Stimulated activated CD4-positive, alpha-beta T cell treated with anti-CD3 and anti-CD28 coated beads, Interleukin-1b, Interleukin-23, amount 100 ng/mL, for 4 hours (primary cell): ENCODE measurements at regions not wholly inside any gene's neighbourhood (a gene's known extent, or its start where the extent isn't known, plus 50 kb on each side); places are given as distances from the start of the nearest gene placed in this dataset.

Source experiments
- DNase-seq, 2 donors: peaks; one replicate each; pipeline ENCODE4 v3.0.0-alpha.2; 2020; ENCODE audit warnings: low read depth in 2 of 2

DNA sequence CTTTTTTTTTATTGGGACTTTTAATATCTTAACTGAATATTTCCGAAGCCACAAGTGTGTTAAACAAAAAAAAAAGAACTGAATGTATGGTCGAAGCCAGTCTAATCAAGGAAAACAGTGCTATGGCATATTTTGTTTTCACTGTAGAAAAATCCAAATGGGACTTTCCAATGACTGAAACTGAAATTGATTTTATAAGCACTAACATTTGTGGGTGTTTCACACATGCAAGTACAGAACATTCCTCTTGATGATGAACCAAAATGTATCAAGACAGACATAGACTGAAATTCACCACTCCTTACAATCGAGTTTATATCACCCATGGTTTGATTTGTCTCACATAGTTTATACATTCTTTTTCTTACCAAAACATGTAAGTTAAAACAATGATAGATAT, 1026.8 kb downstream of the CDH18 start:
- no peak for DNase-seq

DNA sequence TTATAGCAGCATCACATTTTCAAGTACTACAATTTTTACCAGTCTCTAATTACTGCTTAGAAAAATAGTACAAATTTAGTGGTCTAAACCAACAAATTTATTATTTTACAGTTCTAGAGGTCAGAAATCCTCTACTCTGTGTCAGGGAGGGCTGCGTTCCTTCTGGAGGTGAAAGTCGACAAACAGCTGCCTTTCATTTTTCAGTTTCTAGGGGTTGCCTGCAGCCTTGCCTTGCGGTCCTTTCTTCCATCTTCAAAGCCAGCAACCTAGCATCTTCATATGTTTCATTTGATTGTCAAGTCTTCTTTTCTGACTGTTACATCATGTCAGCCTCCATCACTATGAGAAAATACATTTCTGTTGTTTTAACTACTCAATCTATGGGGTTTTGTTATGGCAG, 1022.1 kb downstream of the CDH18 start:
- no peak for DNase-seq

DNA sequence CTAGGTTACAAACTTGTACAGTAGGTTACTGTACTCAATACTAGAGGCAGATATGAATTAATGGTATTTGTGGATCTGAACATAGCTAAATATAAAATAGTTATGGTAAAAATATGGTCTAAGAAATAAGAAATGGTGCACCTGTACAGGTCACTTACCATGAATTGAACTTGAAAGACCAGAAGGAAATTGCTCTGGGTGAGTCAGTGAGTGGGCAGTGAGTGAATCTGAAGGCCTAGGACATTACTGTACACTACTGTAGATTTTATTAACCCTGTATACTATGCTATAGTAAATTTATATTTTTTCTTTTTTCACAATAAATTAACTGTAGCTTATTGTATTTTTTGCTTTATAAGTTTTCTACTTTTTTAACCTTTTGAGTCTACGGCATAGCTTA, 1020.4 kb downstream of the CDH18 start:
- no peak for DNase-seq

DNA sequence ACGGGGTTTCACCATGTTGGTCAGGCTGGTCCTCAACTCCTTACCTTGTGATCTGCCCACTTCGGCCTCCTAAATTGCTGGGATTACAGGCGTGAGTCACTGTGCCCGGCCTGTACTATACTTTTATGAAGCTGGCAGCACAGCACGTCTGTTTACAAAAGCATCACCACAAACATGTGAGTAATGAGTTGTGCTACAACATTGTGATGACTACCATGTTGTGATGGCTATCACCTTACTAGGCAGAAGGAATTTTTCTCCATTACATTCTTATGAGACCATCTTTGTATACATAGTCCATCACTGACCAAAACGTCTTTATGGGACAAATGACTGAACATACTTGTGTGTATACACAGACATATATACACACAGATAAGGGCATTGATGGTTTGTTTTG, 1019.0 kb downstream of the CDH18 start:
- no peak for DNase-seq

DNA sequence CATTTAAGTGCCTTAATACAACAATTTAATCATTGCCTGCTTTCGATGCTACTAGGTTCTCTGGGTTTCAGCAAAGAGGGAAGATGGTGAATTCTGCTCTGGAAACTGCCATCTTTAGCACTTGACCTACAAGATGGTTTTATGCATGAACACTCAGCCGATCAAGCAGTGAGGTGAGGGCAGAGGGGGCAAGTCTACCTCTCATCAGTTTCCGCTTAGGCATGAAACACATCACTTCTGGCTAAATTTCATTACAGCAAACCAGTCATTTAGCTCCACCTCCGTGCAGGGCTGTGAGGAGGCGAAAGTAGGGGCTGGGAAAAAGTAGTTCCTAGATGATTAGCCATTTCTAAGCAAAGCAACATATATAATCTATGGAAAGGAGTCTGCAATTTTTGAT, 1018.0 kb downstream of the CDH18 start:
- DNase-seq: no peak

DNA sequence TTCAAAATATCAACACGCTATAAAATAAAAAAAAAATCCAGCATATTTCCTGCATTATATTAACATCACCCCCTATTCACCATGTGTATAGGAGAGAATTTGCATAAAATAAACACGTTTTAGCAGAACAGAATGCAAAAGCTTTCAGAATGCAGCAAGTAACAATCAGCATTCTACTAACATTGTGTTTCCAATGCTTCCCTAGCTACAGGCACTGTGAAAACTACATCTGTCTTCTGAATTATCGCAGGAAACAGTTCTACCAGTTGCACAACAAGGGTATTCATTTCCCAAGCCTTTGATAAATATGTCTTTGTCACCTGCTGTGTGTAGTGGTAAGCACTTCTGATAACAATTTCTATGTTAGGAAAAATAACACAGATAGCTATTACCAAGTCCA, 1015.8 kb downstream of the CDH18 start:
- no peak for DNase-seq

DNA sequence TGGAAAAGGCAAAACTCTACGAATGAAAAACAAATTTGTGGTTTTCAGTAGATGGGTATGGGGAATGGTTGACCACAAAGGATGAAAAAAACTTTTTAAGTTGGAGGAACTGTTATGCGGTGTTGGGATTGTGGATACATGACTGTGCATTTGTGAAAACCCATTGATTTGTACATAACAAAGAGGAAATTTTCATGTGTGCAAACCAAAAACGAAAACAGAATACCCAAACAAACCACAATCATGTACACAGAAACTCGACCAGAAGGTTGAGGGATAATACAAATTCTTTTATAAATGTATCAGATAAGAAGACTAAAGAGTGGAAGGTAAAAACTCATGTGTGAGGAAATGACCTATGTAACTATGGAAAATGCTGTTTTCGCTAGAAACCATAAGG, 1012.4 kb downstream of the CDH18 start:
- DNase-seq: no peak

DNA sequence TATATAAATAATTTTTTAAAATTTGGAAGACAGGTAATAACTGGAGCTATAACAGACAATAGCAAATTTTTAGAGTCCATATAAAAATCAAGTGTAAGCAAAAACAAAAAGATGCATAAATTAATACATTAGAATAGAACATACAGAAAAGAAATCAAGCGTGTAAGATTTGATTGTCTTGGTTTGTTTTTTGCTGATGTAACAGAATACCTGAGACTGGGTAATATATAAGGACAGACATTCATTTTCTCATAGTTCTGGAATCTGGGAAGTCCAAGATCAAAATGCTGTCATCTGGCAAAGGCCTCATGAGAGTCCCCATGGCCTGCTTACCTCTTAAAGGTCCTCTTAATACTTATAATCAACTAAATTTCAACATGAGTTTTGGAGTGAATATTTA, 1010.1 kb downstream of the CDH18 start:
- DNase-seq: no peak

DNA sequence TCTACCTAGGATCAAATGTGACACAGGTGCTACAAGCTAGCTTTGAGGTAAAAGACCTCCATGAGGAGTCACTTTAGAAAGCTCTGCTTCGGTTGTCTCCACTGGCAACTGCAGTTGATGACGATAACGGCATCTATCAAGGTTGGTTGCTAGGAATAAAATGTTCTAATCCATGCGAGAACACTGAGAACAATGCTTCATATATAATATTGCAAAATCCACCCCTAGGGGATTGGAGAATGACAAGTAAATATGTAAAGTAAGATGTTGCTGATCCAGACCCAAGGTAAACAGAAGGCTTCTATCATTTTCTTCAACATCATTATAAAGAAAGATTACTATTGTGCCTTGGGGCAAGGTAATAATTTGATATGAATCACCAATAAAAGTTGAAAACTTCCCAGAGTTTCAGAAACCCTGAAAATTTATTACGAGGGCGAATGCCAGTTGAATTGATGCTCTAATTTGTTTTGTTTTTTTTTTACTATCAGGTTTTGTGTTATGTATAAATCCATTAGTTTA, 1003.4 kb downstream of the CDH18 start:
- no peak for DNase-seq

DNA sequence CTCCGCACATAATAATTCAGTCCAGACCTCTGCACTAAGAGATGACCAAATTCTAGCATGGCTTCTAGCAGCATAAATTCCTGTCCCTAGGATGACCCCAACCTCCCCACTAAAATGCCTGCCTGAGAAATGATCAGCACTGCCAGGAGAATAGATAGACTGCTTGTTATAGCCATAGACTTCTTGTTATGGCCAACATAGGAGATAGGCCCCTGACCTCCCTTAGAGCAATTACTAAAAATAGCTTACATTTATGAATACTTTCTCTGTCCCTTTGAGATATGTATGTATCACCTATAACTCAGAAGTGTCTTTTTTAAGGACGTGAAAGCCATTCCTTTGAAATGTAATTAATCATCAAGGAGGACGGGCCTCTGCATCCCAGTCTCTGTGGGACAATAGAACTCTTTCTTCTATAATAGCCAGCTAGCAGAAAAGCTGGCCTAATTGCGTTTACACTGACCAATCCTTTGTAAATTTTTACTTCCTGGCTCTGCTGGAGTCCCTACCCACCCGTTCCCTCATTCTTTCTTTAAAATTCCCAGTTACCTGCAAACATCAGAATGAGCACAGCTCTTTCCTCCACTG, 1002.7 kb downstream of the CDH18 start:
- DNase-seq: no peak

DNA sequence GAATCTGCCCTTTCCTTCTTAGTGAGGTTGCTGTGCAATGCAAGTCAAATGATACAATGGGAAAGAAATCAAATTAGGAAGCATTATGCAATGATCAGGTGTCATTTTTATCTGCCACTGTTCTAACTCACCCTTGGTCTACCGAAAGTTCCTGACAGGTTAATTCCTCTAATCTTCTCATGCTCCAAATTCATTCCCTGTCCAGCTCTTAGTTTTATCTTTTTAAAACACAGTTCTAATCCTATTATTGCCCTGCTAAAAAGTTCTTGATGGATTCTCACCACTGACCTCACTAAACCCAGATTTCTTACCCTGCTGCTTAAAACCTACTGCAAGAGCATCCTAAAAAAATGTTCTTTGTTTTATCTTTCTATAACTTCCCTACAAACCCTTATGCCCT, 1000.9 kb downstream of the CDH18 start:
- DNase-seq: no peak

DNA sequence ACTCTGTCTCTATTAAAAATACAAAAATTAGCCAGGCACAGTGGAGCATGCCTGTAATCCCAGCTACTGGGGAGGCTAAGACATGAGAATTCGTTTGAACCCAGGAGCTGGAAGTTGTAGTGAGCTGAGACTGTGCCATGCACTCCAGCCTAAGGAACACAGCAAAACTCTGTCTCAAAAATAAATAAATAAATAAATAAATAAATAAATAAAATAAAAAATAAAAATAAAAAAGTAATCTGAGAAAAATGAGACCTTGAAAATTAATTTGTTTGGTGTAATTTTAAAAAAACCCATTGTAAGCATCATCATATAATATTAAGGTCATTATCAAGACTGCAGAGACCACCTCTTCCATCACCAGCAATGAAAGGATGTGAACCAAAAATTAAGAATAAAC, 997.1 kb downstream of the CDH18 start:
- no peak for DNase-seq

DNA sequence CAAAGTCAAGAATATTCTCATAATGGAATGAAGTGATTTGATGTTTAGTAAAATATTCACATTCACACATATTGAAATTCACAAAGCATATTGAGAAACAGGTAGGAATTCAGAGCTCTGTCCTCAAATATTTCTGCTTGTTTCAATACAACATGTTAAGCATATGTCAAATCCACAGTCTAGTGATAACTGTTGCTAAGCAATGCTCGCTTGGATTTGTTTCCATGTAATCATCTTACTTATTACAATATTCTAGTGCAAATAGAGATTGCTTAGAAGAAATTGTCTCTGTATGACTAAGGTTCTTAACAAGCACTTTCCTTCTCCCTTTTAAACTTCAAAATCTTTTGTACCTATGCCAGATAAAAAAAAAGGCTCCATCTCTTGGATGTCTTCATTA, 995.7 kb downstream of the CDH18 start:
- no peak for DNase-seq

DNA sequence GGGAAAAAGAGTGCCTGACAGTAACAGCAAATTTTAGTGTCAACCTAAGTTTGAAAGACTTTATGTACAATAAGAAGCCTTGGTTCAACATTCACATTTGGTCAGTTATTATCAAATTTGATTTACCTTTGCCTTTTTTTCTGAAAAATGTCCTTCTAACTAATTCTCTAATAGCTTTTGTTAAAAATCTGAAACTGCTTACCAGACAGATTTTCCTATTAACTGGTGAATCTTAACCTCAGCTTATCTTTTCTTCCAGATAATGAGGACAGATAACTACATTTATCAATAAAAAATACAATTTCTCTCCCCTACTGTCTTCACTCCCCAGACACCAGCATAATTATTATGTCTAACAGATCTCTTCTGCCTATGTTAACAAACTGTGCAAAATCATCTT, 988.5 kb downstream of the CDH18 start:
- DNase-seq: no peak

DNA sequence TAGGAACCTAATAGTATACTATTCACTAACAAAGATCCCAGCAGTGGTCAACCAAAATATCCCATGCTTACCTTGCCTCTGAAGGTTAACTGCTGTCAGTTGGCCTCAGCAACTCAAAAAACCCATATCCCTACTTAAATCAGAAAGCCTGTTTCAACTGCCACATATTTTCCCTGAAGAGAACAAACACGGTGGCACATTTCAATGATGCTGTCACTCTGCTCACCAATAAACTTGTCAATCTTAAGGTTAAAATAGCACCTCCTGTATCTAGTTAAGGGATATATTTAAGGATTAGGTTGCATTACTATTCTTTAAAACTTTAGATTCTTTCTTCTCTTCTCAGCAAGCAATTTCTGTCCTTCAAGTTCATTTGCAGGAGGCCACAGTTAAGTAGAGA, 986.9 kb downstream of the CDH18 start:
- no peak for DNase-seq

DNA sequence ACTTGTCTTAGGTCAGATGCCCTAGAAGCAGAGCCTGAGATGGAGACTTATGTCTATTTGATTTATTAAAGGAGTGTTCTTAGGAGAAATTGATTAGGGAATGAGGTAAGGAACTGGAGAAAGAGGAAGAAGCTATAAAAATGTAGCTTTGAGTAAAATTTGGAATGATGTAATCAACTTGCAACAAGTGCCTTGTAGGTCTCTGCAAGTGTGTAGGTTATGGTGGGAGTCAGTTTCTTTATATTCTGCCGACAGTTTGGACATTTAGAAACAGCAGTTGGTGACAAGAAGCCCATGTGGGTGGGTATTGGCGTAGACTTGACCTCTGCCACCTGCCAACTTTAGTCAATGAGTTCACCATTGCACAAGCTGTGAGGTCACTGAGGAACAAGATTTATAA, 986.5 kb downstream of the CDH18 start:
- DNase-seq: no peak

DNA sequence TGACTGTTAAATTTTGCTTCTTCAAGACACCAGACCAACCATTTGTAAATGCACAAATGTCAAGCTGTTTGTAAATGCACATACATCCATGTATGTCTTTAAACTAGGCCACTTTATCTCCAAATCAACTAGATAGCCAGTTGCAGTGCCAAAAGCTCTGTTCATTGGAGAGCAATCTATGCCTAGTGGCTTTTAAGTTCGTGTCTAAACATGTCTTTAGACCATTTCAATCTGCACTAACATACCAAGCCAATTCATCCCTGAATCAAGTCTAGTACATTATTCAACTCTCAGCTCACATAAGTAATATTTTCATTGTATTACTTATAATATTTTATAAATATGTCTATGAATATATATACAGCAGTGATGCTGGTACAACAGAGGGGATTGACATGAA, 985.9 kb downstream of the CDH18 start:
- no peak for DNase-seq

DNA sequence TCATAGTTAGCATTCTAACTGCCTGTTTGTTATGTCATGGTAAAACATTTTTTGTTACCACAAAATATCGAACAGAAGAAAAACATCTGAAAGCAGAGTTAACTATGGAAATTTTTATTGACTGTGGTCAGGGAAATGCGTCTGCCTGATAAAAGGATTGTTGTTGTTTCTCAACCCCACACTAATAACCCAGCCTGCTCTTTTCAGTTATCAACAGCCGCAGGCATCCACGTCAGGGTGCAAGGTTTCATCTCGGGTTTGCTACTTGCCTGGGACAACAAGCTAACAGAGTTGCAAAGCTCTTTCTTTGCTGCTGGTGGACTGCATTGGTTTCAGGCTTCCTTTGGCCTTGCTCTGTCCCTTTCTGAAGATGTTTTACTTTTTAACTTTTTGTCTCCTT, 969.2 kb downstream of the CDH18 start:
- no peak for DNase-seq

DNA sequence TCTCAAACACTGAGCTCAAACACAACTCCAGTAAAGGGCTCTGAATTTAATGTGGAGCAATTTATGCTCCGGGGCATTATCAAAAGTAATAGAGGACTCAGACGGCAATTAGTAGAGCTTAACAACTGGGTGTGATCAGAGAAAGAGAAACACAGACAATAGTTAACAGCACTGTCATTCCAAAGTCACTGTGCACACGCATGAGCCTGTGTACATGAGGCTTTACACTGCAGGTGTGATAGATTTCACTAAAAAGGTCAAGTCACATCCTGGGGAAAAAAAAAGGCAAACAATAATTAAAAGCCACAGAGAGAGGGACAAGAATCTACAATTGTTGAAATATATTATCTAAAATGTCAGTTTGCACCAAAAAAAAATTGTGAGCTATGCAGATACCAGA, 956.5 kb downstream of the CDH18 start:
- DNase-seq: no peak

DNA sequence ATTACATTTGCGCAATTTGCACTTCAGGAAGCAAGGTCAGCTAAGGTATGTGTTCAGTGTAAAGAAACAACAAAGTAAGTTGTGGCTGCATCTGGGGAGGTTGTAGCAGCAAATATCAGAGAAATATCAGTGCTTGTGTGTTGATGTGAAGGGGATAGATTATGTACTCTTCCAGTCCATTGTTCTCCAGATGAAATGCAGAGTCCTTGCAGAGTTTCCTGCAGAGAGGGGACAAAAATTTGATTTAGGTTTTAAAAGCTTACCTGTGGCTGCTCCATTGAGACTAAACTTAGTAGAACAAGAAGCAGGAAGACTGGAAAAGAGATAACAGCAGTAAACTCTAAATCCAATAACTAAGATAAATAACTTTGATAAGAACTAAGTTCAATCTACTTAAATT, 952.2 kb downstream of the CDH18 start:
- no peak for DNase-seq

DNA sequence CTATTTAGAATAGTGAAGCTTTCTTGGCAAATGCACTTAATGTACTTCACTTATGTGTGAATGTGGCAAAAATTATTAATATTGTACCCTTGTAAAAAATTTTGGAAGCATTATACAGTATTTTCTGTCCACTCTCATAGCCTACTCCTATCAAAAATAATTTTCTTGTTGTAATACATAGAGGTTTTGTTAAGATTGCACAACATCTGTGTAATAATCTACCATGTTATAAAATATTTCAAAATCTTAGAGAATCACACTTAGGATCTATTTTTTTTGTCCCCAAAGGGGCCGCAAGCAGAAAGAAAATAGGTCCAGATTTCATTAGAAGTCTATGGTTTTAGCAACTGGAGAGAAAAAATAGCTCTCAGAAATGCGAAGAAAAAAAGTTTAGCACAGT, 945.9 kb downstream of the CDH18 start:
- no peak for DNase-seq

DNA sequence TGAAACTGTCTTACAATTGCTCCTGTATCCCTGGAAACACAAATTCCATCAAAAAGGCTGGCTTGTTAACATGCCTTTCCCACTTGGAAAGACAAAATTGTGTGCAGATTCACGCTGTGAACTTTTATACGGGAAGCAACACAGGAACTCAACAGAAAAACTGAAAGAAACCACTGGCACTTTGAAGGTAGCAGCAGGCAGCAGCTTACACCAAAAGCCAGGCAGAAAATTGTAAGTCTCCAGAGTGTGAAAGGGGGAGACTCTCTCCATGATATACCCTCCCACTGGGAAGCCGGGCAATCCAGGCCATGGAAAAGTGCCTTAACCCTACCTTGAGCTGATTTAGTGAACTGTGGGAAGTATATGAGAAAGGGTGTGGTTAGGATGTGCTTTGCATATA, 943.7 kb downstream of the CDH18 start:
- DNase-seq: no peak

DNA sequence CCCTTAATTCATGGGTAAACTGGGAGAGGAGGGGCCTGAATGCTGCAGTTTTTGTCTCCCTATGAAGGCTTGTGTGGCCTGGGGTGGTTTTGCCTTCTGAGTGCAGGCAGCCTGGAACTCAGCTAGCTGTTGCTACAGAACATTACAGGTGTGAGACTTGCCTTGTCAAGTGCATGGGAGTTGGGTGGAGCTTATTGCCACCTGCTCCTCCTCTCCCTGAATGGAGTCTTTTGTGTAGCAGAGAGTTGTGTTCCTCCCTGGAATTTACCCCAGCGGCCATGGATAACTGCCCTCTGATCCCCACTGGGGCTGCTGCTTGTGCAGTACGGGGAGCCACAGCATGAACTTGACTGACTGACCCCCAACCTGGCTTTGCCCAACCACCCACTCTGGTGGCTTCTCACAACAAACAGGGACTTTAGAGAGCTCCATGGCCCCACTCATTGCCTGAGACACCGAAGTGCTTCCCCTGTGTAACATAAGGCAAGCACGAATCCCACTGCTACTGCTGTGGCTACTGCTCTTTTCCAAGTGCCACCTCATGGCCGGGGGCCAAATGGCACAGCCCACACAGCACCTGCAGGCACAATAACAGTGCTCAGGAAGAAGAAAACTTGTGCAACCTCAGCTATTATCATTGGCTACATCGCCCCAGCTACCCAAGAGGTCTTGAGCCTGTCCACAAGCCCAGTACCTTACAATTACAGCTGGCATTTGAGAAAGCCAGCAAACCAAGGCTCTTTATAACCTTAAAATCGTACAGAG, 942.9 kb downstream of the CDH18 start:
- no peak for DNase-seq

DNA sequence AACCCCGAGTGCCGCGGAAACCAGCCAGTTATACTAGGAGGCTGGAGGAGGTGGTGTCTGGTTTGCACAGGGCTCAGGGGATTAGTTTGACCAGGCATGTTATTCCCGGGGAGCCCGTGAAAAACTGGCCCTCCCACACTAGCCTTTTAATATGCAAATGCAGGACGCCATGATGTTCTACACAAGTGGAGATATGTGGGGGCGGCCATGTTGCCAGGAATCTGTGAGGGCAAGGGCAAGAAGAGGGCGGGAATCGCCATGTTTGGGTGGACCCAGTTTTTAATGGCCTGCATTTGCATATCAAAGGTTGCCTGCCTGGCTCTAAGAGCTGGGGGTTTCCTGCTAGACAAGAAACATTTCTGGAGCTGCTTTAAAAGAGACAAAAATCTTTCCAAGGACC, 940.7 kb downstream of the CDH18 start:
- no peak for DNase-seq
